Neutrophil (primary cell): ENCODE measurements at regions not wholly inside any gene's neighbourhood (a gene's known extent, or its start where the extent isn't known, plus 50 kb on each side); places are given as distances from the start of the nearest gene placed in this dataset.

ENCODE experiments used
- H3K27ac ChIP-seq: fragments of 200-600 bp; sonication (generic); 2 replicates; pipeline ENCODE4 v1.5.1; 2016; ENCODE audit warnings: mild to moderate bottlenecking, moderate library complexity
- H3K27me3 ChIP-seq: fragments of 200-600 bp; sonication (generic); 2 replicates; pipeline ENCODE4 v1.6.0; 2016; ENCODE audit warnings: mild to moderate bottlenecking
- H3K36me3 ChIP-seq: fragments of 200-600 bp; sonication (generic); 2 replicates; pipeline ENCODE4 v1.5.1; 2017
- H3K4me1 ChIP-seq, 2 experiments: fragments of 200-600 bp in 1 of 2; sonication (generic) in 1 of 2; 1 replicate in 1 of 2; 2 replicates in 1 of 2; pipeline versions ENCODE4 v1.5.1 to v1.6.1; 2013 to 2016; ENCODE audit warnings: low read depth in 1 of 2, low read length in 1 of 2, mild to moderate bottlenecking in 1 of 2, moderate library complexity in 1 of 2; ENCODE audit not compliant: control insufficient read depth in 1 of 2, insufficient read depth in 1 of 2
- H3K4me3 ChIP-seq, 2 experiments: fragments of 200-600 bp in 1 of 2; sonication (generic) in 1 of 2; 1 replicate in 1 of 2; 2 replicates in 1 of 2; pipeline ENCODE4 v1.5.1; 2013 to 2016; ENCODE audit warnings: low read depth in 1 of 2, low read length in 1 of 2, mild to moderate bottlenecking in 1 of 2, moderate library complexity in 1 of 2
- H3K9me3 ChIP-seq: fragments of 200-600 bp; sonication (generic); 2 replicates; pipeline ENCODE4 v1.5.1; 2016
- TF ChIP-seq, protein P1 (sequence below): fragments of 200-600 bp; sonication (generic); IDR thresholded peaks from 2 replicates; pipeline ENCODE4 v1.5.1; 2016; ENCODE audit warnings: antibody characterized with exemption

GRCh38 chr5:143494162-143494561 is 90.7 kb upstream of the NR3C1 start:
- H3K27me3 ChIP-seq, result no peaks in the 10 kb centered on the region
- peaks cover 26 to 27% of the 10 kb centered on the region in 2 experiments for H3K4me1 ChIP-seq
- TF ChIP-seq, protein P1, sequence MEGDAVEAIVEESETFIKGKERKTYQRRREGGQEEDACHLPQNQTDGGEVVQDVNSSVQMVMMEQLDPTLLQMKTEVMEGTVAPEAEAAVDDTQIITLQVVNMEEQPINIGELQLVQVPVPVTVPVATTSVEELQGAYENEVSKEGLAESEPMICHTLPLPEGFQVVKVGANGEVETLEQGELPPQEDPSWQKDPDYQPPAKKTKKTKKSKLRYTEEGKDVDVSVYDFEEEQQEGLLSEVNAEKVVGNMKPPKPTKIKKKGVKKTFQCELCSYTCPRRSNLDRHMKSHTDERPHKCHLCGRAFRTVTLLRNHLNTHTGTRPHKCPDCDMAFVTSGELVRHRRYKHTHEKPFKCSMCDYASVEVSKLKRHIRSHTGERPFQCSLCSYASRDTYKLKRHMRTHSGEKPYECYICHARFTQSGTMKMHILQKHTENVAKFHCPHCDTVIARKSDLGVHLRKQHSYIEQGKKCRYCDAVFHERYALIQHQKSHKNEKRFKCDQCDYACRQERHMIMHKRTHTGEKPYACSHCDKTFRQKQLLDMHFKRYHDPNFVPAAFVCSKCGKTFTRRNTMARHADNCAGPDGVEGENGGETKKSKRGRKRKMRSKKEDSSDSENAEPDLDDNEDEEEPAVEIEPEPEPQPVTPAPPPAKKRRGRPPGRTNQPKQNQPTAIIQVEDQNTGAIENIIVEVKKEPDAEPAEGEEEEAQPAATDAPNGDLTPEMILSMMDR, result no peak
- no peak overlapping the region for H3K27ac ChIP-seq
- H3K9me3 ChIP-seq, result no peaks in the 10 kb centered on the region
- H3K36me3 ChIP-seq, result no peaks in the 10 kb centered on the region
- no peak overlapping the region for H3K4me3 ChIP-seq

DNA sequence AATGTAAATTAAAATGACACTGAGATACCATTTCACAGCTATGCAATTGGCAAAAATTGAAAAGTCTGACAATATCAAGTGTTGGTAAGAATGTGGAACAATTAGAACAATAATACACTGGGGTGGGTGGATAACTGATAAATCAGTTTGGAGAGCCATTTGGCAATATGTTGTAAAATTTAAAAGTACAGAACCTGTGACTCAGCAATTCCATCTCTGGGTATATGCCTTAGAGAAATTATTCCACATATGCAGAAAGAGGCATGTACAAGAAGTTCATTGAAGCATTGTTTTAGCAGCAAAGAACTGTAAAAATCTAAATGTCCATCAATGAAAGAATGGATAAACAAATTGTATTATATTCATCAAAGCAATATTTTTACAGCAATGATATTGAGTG is 89.3 kb upstream of the NR3C1 start:
- TF ChIP-seq, protein P1, result no peak
- no peaks in the 10 kb centered on the region for H3K36me3 ChIP-seq
- peaks cover 26 to 27% of the 10 kb centered on the region in 2 experiments for H3K4me1 ChIP-seq
- no peak overlapping the region for H3K4me3 ChIP-seq
- H3K27me3 ChIP-seq, result no peaks in the 10 kb centered on the region
- H3K9me3 ChIP-seq, result no peaks in the 10 kb centered on the region
- H3K27ac ChIP-seq, result no peak overlapping the region

DNA sequence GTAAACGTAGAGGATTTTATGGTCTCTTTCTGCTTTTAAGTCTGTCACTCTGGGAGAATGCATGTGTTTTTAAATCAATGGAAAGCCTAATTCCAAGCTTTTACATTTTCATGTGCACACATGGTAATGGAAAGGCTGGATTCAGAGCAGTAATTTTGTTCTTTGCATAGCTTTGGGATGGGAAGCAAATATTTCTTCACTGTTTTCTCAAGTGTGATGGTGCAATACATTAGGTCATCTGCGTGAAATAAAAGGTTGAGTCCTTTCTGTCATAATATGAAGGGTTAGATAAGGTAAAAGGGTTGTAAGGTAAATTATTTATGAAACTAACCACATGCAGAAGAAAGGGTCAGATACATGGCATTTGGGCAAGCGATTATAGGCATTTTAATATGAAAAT is 88.2 kb upstream of the NR3C1 start:
- H3K9me3 ChIP-seq, result no peaks in the 10 kb centered on the region
- no peaks in the 10 kb centered on the region for H3K36me3 ChIP-seq
- peaks cover 26 to 27% of the 10 kb centered on the region in 2 experiments for H3K4me1 ChIP-seq
- H3K27ac ChIP-seq, result peak overlapping the region; percentile 40
- H3K27me3 ChIP-seq, result no peaks in the 10 kb centered on the region
- no peak overlapping the region for H3K4me3 ChIP-seq
- TF ChIP-seq, protein P1, result no peak

- peaks cover 16% of the 10 kb centered on the region in 2 experiments for H3K4me1 ChIP-seq
- no peaks in the 10 kb centered on the region for H3K36me3 ChIP-seq
- H3K4me3 ChIP-seq, result no peak overlapping the region
- H3K9me3 ChIP-seq, result no peaks in the 10 kb centered on the region
- H3K27ac ChIP-seq, result no peak overlapping the region
- H3K27me3 ChIP-seq, result no peaks in the 10 kb centered on the region
- TF ChIP-seq, protein P1, result no peak
These were observed 84.9 kb upstream of the NR3C1 start for GRCh38 chr5:143488381-143488780.

- H3K4me1 ChIP-seq, result no peaks in the 10 kb centered on the region
- no peak overlapping the region for H3K27ac ChIP-seq
- H3K9me3 ChIP-seq, result no peaks in the 10 kb centered on the region
- H3K4me3 ChIP-seq, result no peak overlapping the region
- TF ChIP-seq, protein P1, result no peak
- H3K36me3 ChIP-seq, result no peaks in the 10 kb centered on the region
- H3K27me3 ChIP-seq, result no peaks in the 10 kb centered on the region
These were observed 81.1 kb upstream of the NR3C1 start for GRCh38 chr5:143484601-143485000.
